AG20443 (cell line): ENCODE measurements at regions not wholly inside any gene's neighbourhood (a gene's known extent, or its start where the extent isn't known, plus 50 kb on each side); places are given as distances from the start of the nearest gene placed in this dataset.
A peak's percentile ranks its signal among the peaks of the same experiment; 100 is the strongest.
"Not testable (repeated sequence)": the region's sequence is repeated elsewhere in the genome, so short reads cannot be mapped to it uniquely, and the experiment has no call there.

ENCODE experiments used
- DNase-seq: peaks from one replicate; pipeline ENCODE4 v3.0.0; 2012; ENCODE audit warnings: low spot score, mixed read lengths

DNA sequence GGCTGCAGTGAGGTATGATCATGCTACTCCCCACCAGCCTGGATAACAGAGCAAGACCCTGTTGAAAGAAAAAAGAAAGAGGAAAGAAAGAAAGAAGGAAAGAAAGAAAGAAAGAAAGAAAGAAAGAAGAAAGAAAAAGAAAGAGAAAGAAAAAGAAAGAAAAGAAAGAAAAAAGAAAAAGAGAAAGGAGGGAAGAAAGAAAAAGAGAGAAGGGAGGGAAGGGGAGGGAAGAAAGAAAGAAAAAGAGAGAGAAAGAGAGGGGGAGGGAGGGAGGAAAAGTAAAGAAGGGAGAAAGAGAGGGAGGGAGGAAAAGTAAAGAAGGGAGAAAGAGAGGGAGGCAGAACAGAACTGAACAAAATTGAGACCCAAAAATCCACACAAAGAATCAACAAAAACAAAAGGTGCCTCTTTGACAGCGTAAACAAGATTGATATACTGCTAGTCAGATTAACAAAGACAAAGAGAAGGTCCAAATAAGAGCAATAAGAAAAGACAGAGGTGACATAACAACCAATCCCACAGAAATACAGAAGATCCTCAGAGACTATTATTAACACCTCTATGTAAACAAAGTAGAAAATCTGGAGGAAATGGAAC lies 293.9 kb upstream of the AMIGO2 start:
- DNase-seq = no peak

DNA sequence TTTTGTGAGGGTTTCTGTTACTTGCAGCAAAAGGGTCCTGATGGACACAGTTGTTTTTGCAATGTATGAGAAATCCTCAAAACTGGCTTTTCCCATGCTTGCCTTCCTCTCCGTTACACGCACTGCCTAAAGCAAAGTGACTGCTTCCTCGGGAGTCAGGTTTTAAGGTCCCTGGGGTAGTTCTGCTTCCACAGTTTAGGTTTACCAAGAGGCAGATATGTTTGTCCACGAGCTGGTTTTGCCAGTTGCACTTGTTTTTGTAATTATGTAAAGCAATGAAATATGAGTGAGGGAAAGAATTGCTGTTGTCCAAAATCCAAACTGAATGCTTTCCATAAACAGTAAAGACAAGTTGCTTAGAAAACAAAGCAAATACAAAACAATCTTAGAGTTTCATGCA lies 290.7 kb upstream of the AMIGO2 start:
- no peak for DNase-seq

GRCh38 chr12:47369085-47369484 lies 289.3 kb upstream of the AMIGO2 start:
- DNase-seq = no peak

DNA sequence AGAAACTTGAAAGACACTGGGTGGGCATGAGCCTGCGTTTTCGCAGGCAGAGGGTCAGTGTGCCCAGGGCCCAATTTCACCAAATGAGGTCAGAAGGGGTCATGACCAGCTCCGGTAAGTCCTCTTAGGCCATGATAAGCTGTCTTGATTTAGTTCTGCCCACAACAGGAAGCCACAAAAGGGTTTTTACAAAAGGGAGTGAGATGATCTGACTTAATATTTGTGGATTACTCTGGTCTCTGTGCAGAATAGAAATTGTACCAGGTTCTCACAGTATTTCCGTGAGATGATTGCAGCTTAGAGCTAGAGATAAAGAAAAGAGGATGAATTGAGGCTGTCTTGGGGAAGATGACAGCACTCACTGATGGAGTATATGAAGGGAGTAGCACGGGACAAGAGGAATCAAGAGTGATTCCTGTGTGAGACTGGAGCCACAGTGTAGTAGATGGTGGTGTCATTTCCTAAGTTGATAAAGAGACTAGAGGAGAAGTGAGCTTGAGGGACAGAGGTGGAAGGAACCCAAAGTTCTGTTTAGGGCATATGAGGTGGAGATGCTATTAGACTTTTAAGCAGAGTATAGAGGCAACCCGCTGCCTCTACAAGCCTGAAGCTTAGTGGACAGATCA lies 288.3 kb upstream of the AMIGO2 start:
- DNase-seq = no peak

- no peak for DNase-seq
These were observed 286.8 kb upstream of the AMIGO2 start for GRCh38 chr12:47366579-47366978.

- DNase-seq = peak; percentile 24
These were observed 286.4 kb upstream of the AMIGO2 start for GRCh38 chr12:47366157-47366556.

DNA sequence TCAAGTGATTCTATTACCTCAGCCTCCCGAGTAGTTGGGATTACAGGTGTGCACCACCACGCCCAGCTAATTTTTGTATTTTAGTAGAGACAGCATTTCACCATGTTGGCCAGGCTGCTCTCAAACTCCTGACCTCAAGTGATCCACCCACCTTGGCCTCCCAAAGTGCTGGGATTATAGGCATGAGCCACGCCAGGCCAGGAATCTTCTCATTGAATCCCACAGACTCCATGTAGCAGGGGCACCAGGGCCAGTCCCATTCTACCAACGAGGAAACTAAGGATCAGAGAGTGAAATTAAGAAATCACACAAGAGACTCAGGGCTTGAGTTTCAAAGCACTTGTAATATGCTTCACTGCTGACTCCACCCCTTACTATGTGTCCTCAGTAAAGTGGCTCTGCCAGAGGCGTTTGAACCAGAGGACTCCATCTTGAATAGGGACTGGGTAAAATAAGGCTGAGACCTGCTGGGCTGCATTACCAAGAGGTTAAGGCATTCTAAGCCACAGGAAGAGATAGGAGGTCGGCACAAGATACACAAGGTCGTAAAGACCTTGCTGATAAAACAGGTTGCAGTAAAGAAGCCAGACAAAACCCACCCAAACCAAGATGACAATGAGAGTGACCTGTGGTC lies 285.8 kb upstream of the AMIGO2 start:
- DNase-seq = not testable (repeated sequence)

DNA sequence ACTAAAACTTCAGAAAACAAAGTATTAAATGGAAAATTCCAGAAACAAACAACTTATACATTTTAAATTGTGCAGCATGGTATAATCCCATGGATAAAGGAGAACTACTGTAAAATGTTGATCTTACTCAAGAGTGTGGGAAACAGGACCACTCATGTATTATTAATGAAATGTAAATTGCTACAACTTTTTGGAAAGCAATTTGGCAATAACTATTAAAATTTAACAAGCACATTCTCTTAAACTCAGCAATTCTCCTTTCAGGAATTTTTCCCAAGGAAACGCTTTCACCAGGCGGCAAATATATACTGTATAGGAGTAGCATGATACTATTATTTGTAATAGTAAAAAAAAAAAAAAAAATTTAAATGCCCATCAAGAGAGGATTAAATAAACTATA lies 284.5 kb upstream of the AMIGO2 start:
- no peak for DNase-seq

DNA sequence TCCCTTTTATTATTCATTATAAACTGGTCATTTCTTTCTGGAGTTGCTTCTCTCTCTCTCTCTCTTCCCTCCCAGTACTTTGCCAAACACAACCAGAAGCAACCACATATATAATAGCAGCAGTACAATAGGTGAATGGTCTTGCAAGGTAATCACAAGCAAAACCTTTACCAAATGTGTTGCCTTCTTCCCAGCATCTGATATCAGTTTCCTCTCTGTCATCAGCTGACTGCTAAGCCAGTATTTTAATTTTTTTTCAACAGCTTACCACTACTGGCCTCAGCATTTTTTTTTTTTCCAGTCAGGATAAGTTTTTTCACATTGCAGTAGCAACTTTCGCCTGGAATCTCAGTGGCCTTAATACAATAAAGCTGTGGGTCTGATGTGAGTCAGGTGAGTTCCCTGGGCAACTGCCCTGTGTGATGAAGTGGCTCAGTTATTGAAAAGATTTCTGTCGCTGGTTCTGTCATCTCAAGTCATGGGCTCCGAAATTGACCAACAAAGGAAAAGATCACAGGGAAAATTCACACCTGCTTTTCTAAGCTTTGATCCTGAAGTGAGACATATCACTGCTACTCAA lies 282.5 kb upstream of the AMIGO2 start:
- no peak for DNase-seq

DNA sequence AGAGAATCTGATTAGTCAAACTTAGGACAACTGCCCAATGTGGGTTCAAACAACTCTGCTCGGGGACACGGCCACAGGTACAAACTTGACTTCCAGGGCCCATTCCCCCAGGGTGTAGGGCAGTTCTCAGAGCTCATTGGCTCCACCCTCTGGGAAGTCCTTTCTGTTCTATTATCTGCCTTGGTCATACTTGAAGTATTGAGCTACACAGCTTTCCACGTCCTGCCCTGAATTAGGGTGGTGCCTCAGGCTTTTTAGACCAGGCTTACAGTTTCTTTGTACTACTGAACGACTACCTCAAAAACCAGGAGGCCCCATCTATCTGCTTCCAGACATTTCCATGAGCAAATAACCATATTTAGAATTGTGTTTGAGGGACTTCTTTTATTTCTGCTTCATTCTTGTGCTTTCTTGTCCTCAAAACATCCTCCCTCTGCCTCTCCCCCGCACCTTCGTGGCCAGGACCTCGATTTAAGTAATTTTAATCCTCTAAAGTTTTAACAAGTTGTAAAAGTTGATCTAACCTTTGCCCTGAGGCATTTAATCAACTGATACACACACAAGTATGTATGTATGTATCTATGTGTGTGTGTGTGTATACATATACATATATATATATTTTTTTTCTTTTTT lies 281.7 kb upstream of the AMIGO2 start:
- no peak for DNase-seq

GRCh38 chr12:47360771-47361388 lies 281.1 kb upstream of the AMIGO2 start:
- DNase-seq = no peak

GRCh38 chr12:47360093-47360480 lies 280.3 kb upstream of the AMIGO2 start:
- no peak for DNase-seq

- DNase-seq = no peak
These were observed 279.7 kb upstream of the AMIGO2 start for GRCh38 chr12:47359310-47360092.

- DNase-seq = not testable (repeated sequence)
These were observed 277.2 kb upstream of the AMIGO2 start for GRCh38 chr12:47357006-47357405.

- no peak for DNase-seq
These were observed 276.5 kb upstream of the AMIGO2 start for GRCh38 chr12:47356129-47356700.

- no peak for DNase-seq
These were observed 273.7 kb upstream of the AMIGO2 start for GRCh38 chr12:47353508-47353907.

DNA sequence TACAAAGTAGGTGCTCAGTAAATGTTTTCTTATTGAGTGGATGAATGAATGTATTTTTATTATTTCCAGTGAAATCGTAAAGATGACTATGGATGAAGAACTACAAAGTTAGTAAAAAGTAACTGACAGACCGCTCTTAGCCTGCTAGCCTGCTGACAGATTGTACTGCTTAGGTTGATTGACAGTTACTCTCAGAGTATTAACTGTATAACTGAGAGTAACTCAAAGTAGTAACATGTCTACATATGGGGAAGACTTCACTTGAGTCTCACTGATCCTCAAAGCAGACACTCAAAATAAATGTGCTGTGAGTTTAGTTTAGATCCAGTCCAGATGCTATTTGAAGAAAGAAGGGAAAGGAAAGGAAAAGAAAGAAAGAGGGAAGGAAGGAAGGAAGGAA lies 272.3 kb upstream of the AMIGO2 start:
- no peak for DNase-seq

DNA sequence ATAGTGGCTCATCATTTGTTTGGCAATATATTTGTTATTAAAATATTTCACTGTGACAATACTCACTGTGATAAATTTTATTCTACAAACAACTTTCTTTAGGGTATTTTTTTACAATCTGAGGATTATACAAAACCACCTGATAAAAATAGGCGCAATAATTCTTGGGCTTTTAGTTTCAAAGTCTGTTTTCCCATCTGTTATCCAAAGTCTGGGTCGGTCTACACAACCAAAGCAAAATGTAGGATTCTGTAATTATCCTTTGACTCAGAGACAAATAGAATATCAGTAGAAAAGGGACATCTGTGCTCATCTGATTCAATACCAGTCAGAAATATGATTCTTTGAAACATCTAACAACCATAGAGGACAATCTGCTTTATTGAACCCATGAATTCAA lies 271.8 kb upstream of the AMIGO2 start:
- no peak for DNase-seq

GRCh38 chr12:47350062-47350408 lies 270.3 kb upstream of the AMIGO2 start:
- peak; percentile 25 for DNase-seq

GRCh38 chr12:47349137-47350061 lies 269.6 kb upstream of the AMIGO2 start:
- no peak for DNase-seq
